B cell (primary cell): ENCODE measurements at regions not wholly inside any gene's neighbourhood (a gene's known extent, or its start where the extent isn't known, plus 50 kb on each side); places are given as distances from the start of the nearest gene placed in this dataset.

Experiments
- ATAC-seq: fragments of 200-7000 bp; cut with Tn5 transposase; one replicate; pipeline ENCODE4 v1.10.0; 2021; ENCODE audit warnings: low read depth, mild to moderate bottlenecking, moderate number of reproducible peaks, moderate library complexity
- CTCF ChIA-PET: fragments of 350-600 bp; sonication (Branson Sonifier 250); formaldehyde crosslinking; loops from one replicate; lab custom pipeline; 2021; ENCODE audit warnings: antibody characterized with exemption, inconsistent platforms; lab: Charles Lee
- POLR2A ChIA-PET: fragments of 350-600 bp; sonication (Branson Sonifier 250); formaldehyde crosslinking; loops from one replicate; lab custom pipeline; 2021; ENCODE audit warnings: antibody characterized with exemption; lab: Charles Lee
- DNase-seq: peaks from one replicate; pipeline ENCODE4 v3.0.0; 2013
- H2AFZ ChIP-seq: 2 replicates; pipeline ENCODE4 v1.6.1; 2012; ENCODE audit warnings: mild to moderate bottlenecking, low read depth, low read length; ENCODE audit not compliant: insufficient read depth, poor library complexity, severe bottlenecking
- H3K27ac ChIP-seq, 2 donors: 1 replicate in 1 of 2; 2 replicates in 1 of 2; pipeline ENCODE4 v1.5.1; 2012 to 2013; ENCODE audit warnings: low read length in 2 of 2, mild to moderate bottlenecking in 2 of 2, moderate library complexity in 1 of 2
- H3K27me3 ChIP-seq, 4 experiments: fragments of 200-600 bp in 1 of 4; sonication (generic) in 1 of 4; replicated peaks in 1 of 4; 1 replicate in 2 of 4; 2 replicates in 2 of 4; pipeline versions ENCODE4 v1.6.1 to v1.7.0; 2013 to 2016; ENCODE audit warnings: low read length in 3 of 4, mild to moderate bottlenecking in 2 of 4, mixed read lengths in 1 of 4, moderate library complexity in 1 of 4; ENCODE audit not compliant: insufficient read depth in 4 of 4, control insufficient read depth in 3 of 4; ENCODE audit errors: control extremely low read depth in 1 of 4
- H3K36me3 ChIP-seq, 2 experiments: replicated peaks in 1 of 2; 1 replicate in 1 of 2; 2 replicates in 1 of 2; pipeline versions ENCODE4 v1.6.1 to v1.7.1; 2013; ENCODE audit warnings: low read length in 1 of 2; ENCODE audit not compliant: insufficient read depth in 2 of 2, control insufficient read depth in 1 of 2; ENCODE audit errors: control extremely low read depth in 1 of 2, extremely low read depth in 1 of 2
- H3K4me1 ChIP-seq, 2 donors: fragments of 200-600 bp in 1 of 2; sonication (generic) in 1 of 2; 1 replicate in 1 of 2; 2 replicates in 1 of 2; pipeline versions ENCODE4 v1.5.1 to v1.6.1; 2013 to 2017; ENCODE audit warnings: low read length in 2 of 2; ENCODE audit not compliant: control insufficient read depth in 2 of 2, insufficient read depth in 2 of 2
- H3K4me2 ChIP-seq: replicated peaks from 2 replicates; pipeline ENCODE3; 2012; ENCODE audit warnings: mild to moderate bottlenecking, low read depth, low read length; ENCODE audit not compliant: poor library complexity, severe bottlenecking
- H3K4me3 ChIP-seq, 5 experiments: fragments of 200-600 bp in 1 of 5; sonication (generic) in 1 of 5; 1 replicate in 3 of 5; 2 replicates in 2 of 5; pipeline versions ENCODE4 v1.5.1 to v1.7.0; 2011 to 2016; ENCODE audit warnings: low read length in 4 of 5, mild to moderate bottlenecking in 4 of 5, low read depth in 2 of 5, control low read depth in 1 of 5, moderate library complexity in 1 of 5; ENCODE audit not compliant: insufficient read depth in 1 of 5; ENCODE audit errors: control extremely low read depth in 1 of 5, extremely low read depth in 1 of 5
- H3K79me2 ChIP-seq: fragments of 200-600 bp; sonication (generic); one replicate; pipeline ENCODE4 v1.6.0; 2016; ENCODE audit warnings: low read length; ENCODE audit not compliant: control insufficient read depth, insufficient read depth
- H3K9ac ChIP-seq: fragments of 200-600 bp; sonication (generic); 2 replicates; pipeline ENCODE4 v1.6.1; 2017; ENCODE audit warnings: mild to moderate bottlenecking, low read length, moderate library complexity
- H3K9me3 ChIP-seq, 3 donors: one replicate each; pipeline versions ENCODE4 v1.6.1 to v1.7.1; 2013; ENCODE audit warnings: low read length in 2 of 3; ENCODE audit not compliant: control insufficient read depth in 2 of 3, insufficient read depth in 1 of 3; ENCODE audit errors: control extremely low read depth in 1 of 3
- H4K20me1 ChIP-seq: 2 replicates; pipeline ENCODE4 v1.6.0; 2012; ENCODE audit warnings: mild to moderate bottlenecking, low read length; ENCODE audit not compliant: insufficient read depth, control insufficient read depth, poor library complexity, severe bottlenecking
- H3K27ac Mint-ChIP-seq: one replicate; pipeline ENCODE4 v1.8.0; 2021; ENCODE audit warnings: mixed read lengths
- H3K27me3 Mint-ChIP-seq: one replicate; pipeline ENCODE4 v1.8.0; 2021; ENCODE audit warnings: mixed read lengths
- H3K4me1 Mint-ChIP-seq: one replicate; pipeline ENCODE4 v1.8.0; 2021; ENCODE audit warnings: mixed read lengths
- H3K4me3 Mint-ChIP-seq: one replicate; pipeline ENCODE4 v1.8.0; 2021; ENCODE audit warnings: mixed read lengths
- H3K9me3 Mint-ChIP-seq: one replicate; pipeline ENCODE4 v1.8.0; 2022; ENCODE audit warnings: mixed read lengths; ENCODE audit not compliant: insufficient read depth
- EZH2 ChIP-seq: IDR thresholded peaks from 2 replicates; pipeline ENCODE4 v1.6.1; 2012; ENCODE audit warnings: borderline replicate concordance, low read depth, mild to moderate bottlenecking, moderate library complexity, low read length; ENCODE audit not compliant: insufficient read depth, poor library complexity, severe bottlenecking
- WGBS: methylation state at CpG from one replicate; pipeline ENCODE4 v1.1.5; 2013; ENCODE audit warnings: missing lambda C conversion rate; ENCODE audit not compliant: insufficient coverage; 5-methylcytosine and 5-hydroxymethylcytosine counted together
- intact Hi-C: fragments of 100-400 bp; cut with micrococcal nuclease; formaldehyde crosslinking; loops from one replicate; pipeline ENCODE4 v1.10.0; 2022
- TF ChIP-seq, protein P1 (sequence below): fragments of 200-600 bp; IDR thresholded peaks from one replicate; pipeline ENCODE4 v1.8.0; 2022; ENCODE audit warnings: antibody characterized with exemption, mild to moderate bottlenecking

DNA sequence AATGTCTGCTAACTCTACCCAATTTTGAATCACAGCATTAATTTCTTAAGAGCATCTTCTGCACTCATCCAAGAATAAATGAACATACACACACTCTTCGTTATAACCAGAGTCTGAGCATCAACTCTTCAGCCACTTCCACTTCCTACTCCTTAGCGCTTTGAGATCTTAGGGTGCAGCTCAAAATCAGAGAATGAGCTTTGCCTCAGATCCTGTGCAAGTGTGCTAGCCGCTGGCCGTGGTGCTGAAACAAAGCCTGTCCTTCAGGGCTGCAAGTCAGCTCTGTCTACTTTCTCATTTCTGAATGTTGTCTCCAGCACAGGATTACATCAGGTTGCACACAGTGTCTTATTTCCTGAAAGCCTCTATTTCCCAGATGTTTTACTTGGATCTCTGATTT is 165.4 kb downstream of the AIPL1 start:
- Histone ChIP-seq H3K27me3 (no peaks in the 10 kb centered on the region), H3K79me2 (no peaks in the 10 kb centered on the region), H3K4me1 (no peaks in the 10 kb centered on the region), H3K27ac (no peak overlapping the region), H2AFZ (no peak overlapping the region), H3K4me2 (no peak overlapping the region), H3K9me3 (peaks cover 0 to 4% (median 0%) of the 10 kb centered on the region in 3 donors), H3K36me3 (no peaks in the 10 kb centered on the region), H4K20me1 (no peaks in the 10 kb centered on the region), H3K4me3 (no peak overlapping the region), H3K9ac (no peak overlapping the region)
- ChIA-PET POLR2A (no interaction called here), CTCF (no interaction called here)
- DNase-seq (no peak), ATAC-seq (no peak)
- Mint-ChIP-seq H3K27me3 (peaks cover 6% of the 10 kb centered on the region), H3K9me3 (no peaks in the 10 kb centered on the region), H3K4me1 (no peaks in the 10 kb centered on the region), H3K27ac (no peak overlapping the region), H3K4me3 (no peak overlapping the region)
- intact Hi-C loops, result no loop called here
- 0% methylated on average over 4 of the region's 4 CpGs for WGBS
- TF ChIP-seq, protein P1, sequence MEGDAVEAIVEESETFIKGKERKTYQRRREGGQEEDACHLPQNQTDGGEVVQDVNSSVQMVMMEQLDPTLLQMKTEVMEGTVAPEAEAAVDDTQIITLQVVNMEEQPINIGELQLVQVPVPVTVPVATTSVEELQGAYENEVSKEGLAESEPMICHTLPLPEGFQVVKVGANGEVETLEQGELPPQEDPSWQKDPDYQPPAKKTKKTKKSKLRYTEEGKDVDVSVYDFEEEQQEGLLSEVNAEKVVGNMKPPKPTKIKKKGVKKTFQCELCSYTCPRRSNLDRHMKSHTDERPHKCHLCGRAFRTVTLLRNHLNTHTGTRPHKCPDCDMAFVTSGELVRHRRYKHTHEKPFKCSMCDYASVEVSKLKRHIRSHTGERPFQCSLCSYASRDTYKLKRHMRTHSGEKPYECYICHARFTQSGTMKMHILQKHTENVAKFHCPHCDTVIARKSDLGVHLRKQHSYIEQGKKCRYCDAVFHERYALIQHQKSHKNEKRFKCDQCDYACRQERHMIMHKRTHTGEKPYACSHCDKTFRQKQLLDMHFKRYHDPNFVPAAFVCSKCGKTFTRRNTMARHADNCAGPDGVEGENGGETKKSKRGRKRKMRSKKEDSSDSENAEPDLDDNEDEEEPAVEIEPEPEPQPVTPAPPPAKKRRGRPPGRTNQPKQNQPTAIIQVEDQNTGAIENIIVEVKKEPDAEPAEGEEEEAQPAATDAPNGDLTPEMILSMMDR, result no peak
- no peak for TF ChIP-seq EZH2

- Mint-ChIP-seq H3K4me3 (no peak overlapping the region), H3K27ac (no peak overlapping the region), H3K4me1 (no peaks in the 10 kb centered on the region), H3K27me3 (peaks cover 39% of the 10 kb centered on the region), H3K9me3 (no peaks in the 10 kb centered on the region)
- no peaks in the 10 kb centered on the region for H3K27me3 ChIP-seq
- H3K4me1 ChIP-seq, result no peaks in the 10 kb centered on the region
- no peak for DNase-seq
- H3K9me3 ChIP-seq, result peaks cover 0 to 4% (median 0%) of the 10 kb centered on the region in 3 donors
- CTCF ChIA-PET, result no interaction called here
- intact Hi-C loops, result no loop called here
- H3K4me3 ChIP-seq, result no peak overlapping the region
- no peak overlapping the region for H3K27ac ChIP-seq
- no peak for TF ChIP-seq EZH2
- TF ChIP-seq, protein P1, result no peak
- no peaks in the 10 kb centered on the region for H3K79me2 ChIP-seq
- H2AFZ ChIP-seq, result no peak overlapping the region
- no peak for ATAC-seq
- H3K4me2 ChIP-seq, result no peak overlapping the region
- POLR2A ChIA-PET, result no interaction called here
- H3K36me3 ChIP-seq, result no peaks in the 10 kb centered on the region
- 52% methylated on average over 5 of the region's 6 CpGs for WGBS
- H3K9ac ChIP-seq, result no peak overlapping the region
- no peaks in the 10 kb centered on the region for H4K20me1 ChIP-seq
Measured at GRCh38 chr17:6261466-6261865, 173.5 kb downstream of the AIPL1 start.
